Neural progenitor cell (in vitro differentiated cells): ENCODE measurements at regions not wholly inside any gene's neighbourhood (a gene's known extent, or its start where the extent isn't known, plus 50 kb on each side); places are given as distances from the start of the nearest gene placed in this dataset.

Source experiments
- DNase-seq: peaks from one replicate; pipeline ENCODE4 v3.0.0-alpha.2; 2016; ENCODE audit warnings: low spot score
- H2AFZ ChIP-seq: fragments of 200-600 bp; sonication (generic); replicated peaks from 2 replicates; pipeline ENCODE4 v1.6.1; 2016; ENCODE audit warnings: antibody characterized with exemption
- H3F3A ChIP-seq: fragments of 200-600 bp; sonication (generic); 2 replicates; pipeline ENCODE4 v1.6.1; 2016; ENCODE audit warnings: antibody characterized with exemption, low read depth
- H3K27ac ChIP-seq: fragments of 200-600 bp; sonication (generic); 2 replicates; pipeline ENCODE4 v1.5.1; 2016; ENCODE audit warnings: mild to moderate bottlenecking
- H3K27me3 ChIP-seq: fragments of 200-600 bp; sonication (generic); 2 replicates; pipeline ENCODE4 v1.6.1; 2016; ENCODE audit warnings: mild to moderate bottlenecking, moderate library complexity
- H3K36me3 ChIP-seq: fragments of 200-600 bp; sonication (generic); 2 replicates; pipeline ENCODE4 v1.5.1; 2016
- H3K4me1 ChIP-seq: fragments of 200-600 bp; sonication (generic); 2 replicates; pipeline ENCODE4 v1.6.1; 2016; ENCODE audit warnings: mixed run types
- H3K4me2 ChIP-seq: fragments of 200-600 bp; sonication (generic); 2 replicates; pipeline ENCODE4 v1.6.1; 2016
- H3K4me3 ChIP-seq: fragments of 200-600 bp; sonication (generic); 2 replicates; pipeline ENCODE4 v1.5.1; 2016
- H3K79me2 ChIP-seq: fragments of 200-600 bp; sonication (generic); 2 replicates; pipeline ENCODE4 v1.6.1; 2016; ENCODE audit warnings: low read depth
- H3K9ac ChIP-seq: fragments of 200-600 bp; sonication (generic); 2 replicates; pipeline ENCODE4 v1.6.1; 2016
- H3K9me3 ChIP-seq: fragments of 200-600 bp; sonication (generic); 2 replicates; pipeline ENCODE4 v1.5.1; 2016; ENCODE audit warnings: low read depth
- H4K20me1 ChIP-seq: fragments of 200-600 bp; sonication (generic); 2 replicates; pipeline ENCODE4 v1.6.1; 2016; ENCODE audit warnings: low read depth
- H3K27ac Mint-ChIP-seq: 3 replicates; pipeline ENCODE4 v1.8.0; 2021; ENCODE audit warnings: mixed read lengths
- H3K27me3 Mint-ChIP-seq: 2 replicates; pipeline ENCODE4 v1.8.0; 2022; ENCODE audit warnings: low read depth, mild to moderate bottlenecking, inconsistent platforms, moderate library complexity, mixed read lengths; ENCODE audit not compliant: insufficient read depth
- H3K36me3 Mint-ChIP-seq: 3 replicates; pipeline ENCODE4 v1.8.0; 2021; ENCODE audit warnings: mixed read lengths
- H3K4me1 Mint-ChIP-seq: 3 replicates; pipeline ENCODE4 v1.8.0; 2021; ENCODE audit warnings: mixed read lengths
- H3K4me3 Mint-ChIP-seq: 3 replicates; pipeline ENCODE4 v1.8.0; 2021; ENCODE audit warnings: mild to moderate bottlenecking, moderate library complexity, mixed read lengths
- H3K9me3 Mint-ChIP-seq: 3 replicates; pipeline ENCODE4 v1.8.0; 2020; ENCODE audit warnings: mixed read lengths
- EZH2 ChIP-seq: fragments of 200-600 bp; sonication (generic); IDR thresholded peaks from 2 replicates; pipeline ENCODE4 v1.6.1; 2017; ENCODE audit warnings: antibody characterized with exemption, mild to moderate bottlenecking, moderate library complexity
- EZH2phosphoT487 ChIP-seq: fragments of 200-600 bp; sonication (generic); IDR thresholded peaks from 2 replicates; pipeline ENCODE4 v1.6.1; 2017; ENCODE audit warnings: antibody characterized with exemption
- TF ChIP-seq, protein P1 (sequence below): fragments of 200-600 bp; sonication (generic); IDR thresholded peaks from 2 replicates; pipeline ENCODE4 v1.5.1; 2017; ENCODE audit warnings: antibody characterized with exemption, mild to moderate bottlenecking

GRCh38 chr10:36591436-36591835 lies 534.0 kb upstream of the ANKRD30A start:
- Histone ChIP-seq H3K27ac (no peak overlapping the region), H3K4me3 (no peak overlapping the region), H3K79me2 (no peaks in the 10 kb centered on the region), H3K9me3 (no peaks in the 10 kb centered on the region), H3K27me3 (no peaks in the 10 kb centered on the region), H3K4me1 (no peaks in the 10 kb centered on the region), H3K9ac (no peak overlapping the region), H3K4me2 (no peak overlapping the region), H4K20me1 (no peaks in the 10 kb centered on the region), H3K36me3 (no peaks in the 10 kb centered on the region), H2AFZ (no peak overlapping the region), H3F3A (no peaks in the 10 kb centered on the region)
- no peak for TF ChIP-seq EZH2phosphoT487
- TF ChIP-seq, protein P1, sequence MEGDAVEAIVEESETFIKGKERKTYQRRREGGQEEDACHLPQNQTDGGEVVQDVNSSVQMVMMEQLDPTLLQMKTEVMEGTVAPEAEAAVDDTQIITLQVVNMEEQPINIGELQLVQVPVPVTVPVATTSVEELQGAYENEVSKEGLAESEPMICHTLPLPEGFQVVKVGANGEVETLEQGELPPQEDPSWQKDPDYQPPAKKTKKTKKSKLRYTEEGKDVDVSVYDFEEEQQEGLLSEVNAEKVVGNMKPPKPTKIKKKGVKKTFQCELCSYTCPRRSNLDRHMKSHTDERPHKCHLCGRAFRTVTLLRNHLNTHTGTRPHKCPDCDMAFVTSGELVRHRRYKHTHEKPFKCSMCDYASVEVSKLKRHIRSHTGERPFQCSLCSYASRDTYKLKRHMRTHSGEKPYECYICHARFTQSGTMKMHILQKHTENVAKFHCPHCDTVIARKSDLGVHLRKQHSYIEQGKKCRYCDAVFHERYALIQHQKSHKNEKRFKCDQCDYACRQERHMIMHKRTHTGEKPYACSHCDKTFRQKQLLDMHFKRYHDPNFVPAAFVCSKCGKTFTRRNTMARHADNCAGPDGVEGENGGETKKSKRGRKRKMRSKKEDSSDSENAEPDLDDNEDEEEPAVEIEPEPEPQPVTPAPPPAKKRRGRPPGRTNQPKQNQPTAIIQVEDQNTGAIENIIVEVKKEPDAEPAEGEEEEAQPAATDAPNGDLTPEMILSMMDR, result no peak
- TF ChIP-seq EZH2, result no peak
- Mint-ChIP-seq H3K36me3 (no peaks in the 10 kb centered on the region), H3K9me3 (no peaks in the 10 kb centered on the region), H3K27me3 (peaks cover 2% of the 10 kb centered on the region), H3K4me3 (no peak overlapping the region), H3K27ac (no peak overlapping the region), H3K4me1 (no peaks in the 10 kb centered on the region)
- no peak for DNase-seq

DNA sequence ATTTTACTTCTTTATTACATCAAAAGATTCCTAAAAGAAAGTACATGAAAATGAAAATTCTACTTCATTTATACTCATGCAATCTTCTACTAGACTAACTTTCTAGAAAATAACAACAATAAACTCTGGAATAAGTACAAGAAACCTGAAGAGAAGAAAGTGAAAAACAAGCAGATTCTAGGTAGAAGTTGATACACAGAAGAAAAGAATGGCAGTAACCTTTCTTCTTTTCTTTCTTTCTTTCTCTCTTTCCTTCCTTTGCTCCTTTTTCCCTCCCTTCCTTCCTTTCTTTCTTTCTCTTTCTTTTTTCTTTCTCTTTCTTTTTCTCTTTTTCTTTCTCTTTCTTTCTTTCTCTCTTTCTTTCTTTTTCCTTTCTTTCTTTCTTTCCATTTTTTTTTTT lies 541.7 kb upstream of the ANKRD30A start:
- Mint-ChIP-seq H3K27ac (no peak overlapping the region), H3K9me3 (no peaks in the 10 kb centered on the region), H3K4me1 (no peaks in the 10 kb centered on the region), H3K4me3 (no peak overlapping the region), H3K36me3 (no peaks in the 10 kb centered on the region), H3K27me3 (peaks cover 2% of the 10 kb centered on the region)
- Histone ChIP-seq H3K27me3 (no peaks in the 10 kb centered on the region), H3K79me2 (no peaks in the 10 kb centered on the region), H3K36me3 (no peaks in the 10 kb centered on the region), H3K9me3 (no peaks in the 10 kb centered on the region), H3K4me3 (no peak overlapping the region), H3K4me2 (no peak overlapping the region), H4K20me1 (no peaks in the 10 kb centered on the region), H3K4me1 (no peaks in the 10 kb centered on the region), H2AFZ (no peak overlapping the region), H3K9ac (no peak overlapping the region), H3F3A (no peaks in the 10 kb centered on the region), H3K27ac (no peak overlapping the region)
- DNase-seq, result no peak
- TF ChIP-seq, protein P1, result no peak
- no peak for TF ChIP-seq EZH2
- TF ChIP-seq EZH2phosphoT487, result no peak

GRCh38 chr10:36581237-36581636 lies 544.2 kb upstream of the ANKRD30A start:
- no peaks in the 10 kb centered on the region for H3K27me3 Mint-ChIP-seq
- Histone ChIP-seq H3K9ac (no peak overlapping the region), H3K9me3 (no peaks in the 10 kb centered on the region), H3K27me3 (no peaks in the 10 kb centered on the region), H3K4me3 (no peak overlapping the region), H3K27ac (no peak overlapping the region), H3K4me1 (no peaks in the 10 kb centered on the region), H3K4me2 (no peak overlapping the region), H3K79me2 (no peaks in the 10 kb centered on the region), H4K20me1 (no peaks in the 10 kb centered on the region), H2AFZ (no peak overlapping the region), H3K36me3 (no peaks in the 10 kb centered on the region), H3F3A (no peaks in the 10 kb centered on the region)
- TF ChIP-seq, protein P1, result no peak
- TF ChIP-seq EZH2phosphoT487 (no peak), EZH2 (no peak)
- H3K4me1 Mint-ChIP-seq, result no peaks in the 10 kb centered on the region
- H3K27ac Mint-ChIP-seq, result no peak overlapping the region
- H3K4me3 Mint-ChIP-seq, result no peak overlapping the region
- H3K9me3 Mint-ChIP-seq, result no peaks in the 10 kb centered on the region
- H3K36me3 Mint-ChIP-seq, result no peaks in the 10 kb centered on the region
- DNase-seq, result no peak
